Fibroblast of lung (primary cell): ENCODE measurements at regions not wholly inside any gene's neighbourhood (a gene's known extent, or its start where the extent isn't known, plus 50 kb on each side); places are given as distances from the start of the nearest gene placed in this dataset.

Experiments used
- EZH2 ChIP-seq: IDR thresholded peaks from 2 replicates; pipeline ENCODE4 v1.5.1; 2012; ENCODE audit warnings: low read length, control low read depth, mild to moderate bottlenecking; ENCODE audit errors: missing control alignments
- TF ChIP-seq, protein P1 (sequence below), 2 donors: IDR thresholded peaks in 1 of 2; conservative IDR thresholded peaks in 1 of 2; 1 replicate in 1 of 2; 2 replicates in 1 of 2; pipeline ENCODE4 v1.5.1; 2011 to 2012; ENCODE audit warnings: low read length in 2 of 2, control low read depth in 1 of 2, inconsistent platforms in 1 of 2, low read depth in 1 of 2, mild to moderate bottlenecking in 1 of 2

DNA sequence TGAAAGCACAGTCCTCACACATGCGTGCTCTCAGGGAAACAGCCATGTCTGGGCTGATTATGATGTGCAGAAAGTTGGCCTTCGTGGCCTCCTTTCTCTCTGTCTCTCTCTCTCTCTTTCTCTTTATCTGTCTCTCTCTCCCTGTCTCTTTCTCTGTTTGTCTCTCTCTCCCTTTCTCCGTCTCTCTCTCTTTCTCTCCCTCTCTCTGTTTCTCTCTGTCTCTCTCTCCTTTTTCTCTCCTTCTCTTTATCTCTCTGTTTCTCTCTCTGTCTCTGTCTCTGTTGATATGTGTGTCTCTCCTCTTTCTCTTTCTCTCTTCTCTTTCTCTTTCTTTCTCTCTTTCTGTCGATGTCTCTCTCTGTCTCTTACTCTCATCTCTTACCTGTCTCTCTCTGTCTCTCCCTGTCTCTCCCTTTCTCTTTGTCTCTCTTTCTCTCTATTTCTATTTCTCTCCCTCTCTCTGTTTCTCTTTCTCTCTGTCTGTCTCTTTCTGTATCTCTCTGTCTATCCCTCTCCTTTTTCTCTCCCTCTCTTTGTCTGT is 105.4 kb upstream of the MPP7 start:
- no peak for TF ChIP-seq EZH2
- TF ChIP-seq, protein P1, sequence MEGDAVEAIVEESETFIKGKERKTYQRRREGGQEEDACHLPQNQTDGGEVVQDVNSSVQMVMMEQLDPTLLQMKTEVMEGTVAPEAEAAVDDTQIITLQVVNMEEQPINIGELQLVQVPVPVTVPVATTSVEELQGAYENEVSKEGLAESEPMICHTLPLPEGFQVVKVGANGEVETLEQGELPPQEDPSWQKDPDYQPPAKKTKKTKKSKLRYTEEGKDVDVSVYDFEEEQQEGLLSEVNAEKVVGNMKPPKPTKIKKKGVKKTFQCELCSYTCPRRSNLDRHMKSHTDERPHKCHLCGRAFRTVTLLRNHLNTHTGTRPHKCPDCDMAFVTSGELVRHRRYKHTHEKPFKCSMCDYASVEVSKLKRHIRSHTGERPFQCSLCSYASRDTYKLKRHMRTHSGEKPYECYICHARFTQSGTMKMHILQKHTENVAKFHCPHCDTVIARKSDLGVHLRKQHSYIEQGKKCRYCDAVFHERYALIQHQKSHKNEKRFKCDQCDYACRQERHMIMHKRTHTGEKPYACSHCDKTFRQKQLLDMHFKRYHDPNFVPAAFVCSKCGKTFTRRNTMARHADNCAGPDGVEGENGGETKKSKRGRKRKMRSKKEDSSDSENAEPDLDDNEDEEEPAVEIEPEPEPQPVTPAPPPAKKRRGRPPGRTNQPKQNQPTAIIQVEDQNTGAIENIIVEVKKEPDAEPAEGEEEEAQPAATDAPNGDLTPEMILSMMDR (conservative IDR thresholded peaks at IDR 0.05 in 1 of 2, IDR thresholded peaks at IDR 0.05 in 1 of 2; ENCODE audit: low read depth in 1 of 2, low read length in 2 of 2), result no peak
